ENCODE measurements at regions not wholly inside any gene's neighbourhood (a gene's known extent, or its start where the extent isn't known, plus 50 kb on each side); places are given as distances from the start of the nearest gene placed in this dataset.
A peak's percentile ranks its signal among the peaks of the same experiment; 100 is the strongest.

- TF ChIP-seq NANOG (IDR thresholded peaks at IDR 0.05; ENCODE audit: insufficient read depth, low read depth, low read length, poor library complexity, severe bottlenecking): peak; percentile 43
- TF ChIP-seq RBBP5 (IDR thresholded peaks at IDR 0.05; ENCODE audit: borderline replicate concordance, low read depth, low read length): no peak
- TF ChIP-seq SIX5 (IDR thresholded peaks at IDR 0.05; ENCODE audit: low read depth, low read length): no peak
- no peak for TF ChIP-seq RFX5 (IDR thresholded peaks at IDR 0.05; ENCODE audit: borderline replicate concordance, low read depth, low read length)
- TF ChIP-seq RNF2 (IDR thresholded peaks at IDR 0.05; ENCODE audit: borderline replicate concordance, low read depth, low read length, missing control alignments, poor library complexity, severe bottlenecking): no peak
- TF ChIP-seq SIRT6 (IDR thresholded peaks at IDR 0.05; ENCODE audit: low read length): no peak
- no peak for TF ChIP-seq JUND (IDR thresholded peaks at IDR 0.05; ENCODE audit: low read length)
- no peak for TF ChIP-seq POU5F1 (IDR thresholded peaks at IDR 0.05; ENCODE audit: low read depth, low read length)
- TF ChIP-seq CTBP2 (IDR thresholded peaks at IDR 0.05; ENCODE audit: borderline replicate concordance, insufficient read depth, insufficient read length, low read length): peak; percentile 40
- TF ChIP-seq BACH1 (IDR thresholded peaks at IDR 0.05; ENCODE audit: low read length): no peak; the same call in 1 of the 2 replicates
- TF ChIP-seq NRF1 (IDR thresholded peaks at IDR 0.05; ENCODE audit: low read depth, low read length): no peak
- no peak for TF ChIP-seq TAF7 (optimal IDR thresholded peaks at IDR 0.05; ENCODE audit: borderline replicate concordance, low read depth, low read length)
- TF ChIP-seq, protein P1, sequence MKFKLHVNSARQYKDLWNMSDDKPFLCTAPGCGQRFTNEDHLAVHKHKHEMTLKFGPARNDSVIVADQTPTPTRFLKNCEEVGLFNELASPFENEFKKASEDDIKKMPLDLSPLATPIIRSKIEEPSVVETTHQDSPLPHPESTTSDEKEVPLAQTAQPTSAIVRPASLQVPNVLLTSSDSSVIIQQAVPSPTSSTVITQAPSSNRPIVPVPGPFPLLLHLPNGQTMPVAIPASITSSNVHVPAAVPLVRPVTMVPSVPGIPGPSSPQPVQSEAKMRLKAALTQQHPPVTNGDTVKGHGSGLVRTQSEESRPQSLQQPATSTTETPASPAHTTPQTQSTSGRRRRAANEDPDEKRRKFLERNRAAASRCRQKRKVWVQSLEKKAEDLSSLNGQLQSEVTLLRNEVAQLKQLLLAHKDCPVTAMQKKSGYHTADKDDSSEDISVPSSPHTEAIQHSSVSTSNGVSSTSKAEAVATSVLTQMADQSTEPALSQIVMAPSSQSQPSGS (IDR thresholded peaks at IDR 0.05; ENCODE audit: low read length): no peak
- no peak for TF ChIP-seq GABPA (IDR thresholded peaks at IDR 0.05; ENCODE audit: borderline replicate concordance, insufficient read depth, low read length)
These were observed 315.7 kb upstream of the C11orf87 start (continued) for GRCh38 chr11:109106151-109106906.
